SK-N-SH (cell line): ENCODE measurements at regions not wholly inside any gene's neighbourhood (a gene's known extent, or its start where the extent isn't known, plus 50 kb on each side); places are given as distances from the start of the nearest gene placed in this dataset.

Experiments
- CTCF ChIA-PET: fragments of 300-600, 350-600 bp; formaldehyde crosslinking; extraction: SDS; loops from one replicate; lab custom pipeline; 2021; lab: Yijun Ruan, JAX
- POLR2A ChIA-PET: fragments of 350-600 bp; sonication (Branson Sonifier 250); formaldehyde crosslinking; extraction: SDS; loops from one replicate; lab custom pipeline; 2020; ENCODE audit warnings: antibody characterized with exemption, inconsistent platforms; lab: Yijun Ruan, JAX
- DNase-seq: peaks from one replicate; pipeline ENCODE4 v3.0.0; 2012
- H2AFZ ChIP-seq: fragments of 200-600 bp; sonication (generic); 2 replicates; pipeline ENCODE4 v1.8.1; 2016; ENCODE audit warnings: antibody characterized with exemption, mild to moderate bottlenecking, low read depth
- H3F3A ChIP-seq: fragments of 200-600 bp; sonication (generic); replicated peaks from 2 replicates; pipeline ENCODE3; 2016; ENCODE audit warnings: antibody characterized with exemption, mild to moderate bottlenecking; ENCODE audit not compliant: insufficient read depth
- H3K27ac ChIP-seq, 2 experiments: fragments of 200-500 bp in 1 of 2; fragments of 200-600 bp in 1 of 2; sonication (Bioruptor generic) in 1 of 2; sonication (generic), shearing (Covaris generic) in 1 of 2; 2 replicates each; pipeline versions ENCODE4 v1.5.1 to v1.6.1; 2014 to 2016; ENCODE audit warnings: low read depth in 2 of 2, inconsistent platforms in 1 of 2, low read length in 1 of 2, mild to moderate bottlenecking in 1 of 2, mixed read lengths in 1 of 2
- H3K27me3 ChIP-seq: fragments of 200-600 bp; sonication (generic), shearing (Covaris generic); 2 replicates; pipeline ENCODE4 v1.6.1; 2016; ENCODE audit warnings: mixed run types; ENCODE audit not compliant: insufficient read depth
- H3K36me3 ChIP-seq, 2 experiments: fragments of 200-500 bp in 1 of 2; fragments of 200-600 bp in 1 of 2; sonication (Bioruptor generic) in 1 of 2; sonication (generic) in 1 of 2; replicated peaks in 1 of 2; 2 replicates each; pipeline versions ENCODE3 to v1.5.1; 2014 to 2016; ENCODE audit warnings: low read length in 1 of 2, mild to moderate bottlenecking in 1 of 2; ENCODE audit not compliant: insufficient read depth in 2 of 2, control insufficient read depth in 1 of 2
- H3K4me1 ChIP-seq, 2 experiments: fragments of 200-500 bp in 1 of 2; fragments of 200-600 bp in 1 of 2; sonication (Bioruptor generic) in 1 of 2; sonication (generic), shearing (Covaris generic) in 1 of 2; 2 replicates each; pipeline versions ENCODE4 v1.5.1 to v1.6.1; 2014 to 2016; ENCODE audit warnings: low read depth in 1 of 2, low read length in 1 of 2, mixed run types in 1 of 2; ENCODE audit not compliant: insufficient read depth in 2 of 2, control insufficient read depth in 1 of 2
- H3K4me2 ChIP-seq: fragments of 200-600 bp; sonication (generic), shearing (Covaris generic); 2 replicates; pipeline ENCODE4 v1.6.1; 2017; ENCODE audit warnings: mixed run types
- H3K4me3 ChIP-seq, 2 experiments: fragments of 200-500 bp in 1 of 2; fragments of 200-600 bp in 1 of 2; sonication (Bioruptor generic) in 1 of 2; sonication (generic), shearing (Covaris generic) in 1 of 2; 2 replicates each; pipeline versions ENCODE4 v1.5.1 to v1.8.1; 2014 to 2016; ENCODE audit warnings: low read depth in 2 of 2, inconsistent platforms in 1 of 2, low read length in 1 of 2, mild to moderate bottlenecking in 1 of 2, mixed read lengths in 1 of 2, moderate library complexity in 1 of 2
- H3K79me2 ChIP-seq: fragments of 200-600 bp; sonication (generic); 2 replicates; pipeline ENCODE4 v1.8.1; 2017; ENCODE audit warnings: mild to moderate bottlenecking; ENCODE audit not compliant: insufficient read depth
- H3K9ac ChIP-seq: fragments of 200-600 bp; sonication (generic); 2 replicates; pipeline ENCODE4 v1.6.1; 2017; ENCODE audit warnings: mixed run types
- H3K9me2 ChIP-seq: fragments of 200-600 bp; sonication (generic); 2 replicates; pipeline ENCODE4 v1.6.1; 2017; ENCODE audit warnings: mixed run types
- H3K9me3 ChIP-seq: fragments of 200-600 bp; sonication (generic); 2 replicates; pipeline ENCODE4 v1.6.1; 2017; ENCODE audit warnings: mixed run types, mild to moderate bottlenecking, moderate library complexity
- H4K20me1 ChIP-seq: fragments of 200-600 bp; sonication (generic); 2 replicates; pipeline ENCODE4 v1.6.1; 2017; ENCODE audit warnings: mild to moderate bottlenecking, mixed run types; ENCODE audit not compliant: insufficient read depth
- EP300 ChIP-seq, 2 experiments: IDR thresholded peaks; 2 replicates each; pipeline versions ENCODE4 v1.4.0 to v1.6.1; 2012; ENCODE audit warnings: borderline replicate concordance in 1 of 2, low read depth in 1 of 2, low read length in 1 of 2
- FOXM1 ChIP-seq: IDR thresholded peaks from 2 replicates; pipeline ENCODE4 v1.4.0; 2012; ENCODE audit warnings: low read depth, mild to moderate bottlenecking
- GATA2 ChIP-seq: sonication (generic); formaldehyde crosslinking; IDR thresholded peaks from 2 replicates; pipeline ENCODE4 v1.5.0; 2020; ENCODE audit warnings: mild to moderate bottlenecking, missing genetic modification reagents
- MEF2A ChIP-seq: IDR thresholded peaks from 2 replicates; pipeline ENCODE4 v1.4.0; 2012; ENCODE audit warnings: low read depth, borderline replicate concordance
- MXI1 ChIP-seq: IDR thresholded peaks from 2 replicates; pipeline ENCODE4 v1.6.1; 2012; ENCODE audit warnings: mild to moderate bottlenecking, low read depth, low read length, improper control_type of control experiment
- NFIC ChIP-seq: IDR thresholded peaks from 2 replicates; pipeline ENCODE4 v1.4.0; 2012; ENCODE audit warnings: borderline replicate concordance
- RCOR1 ChIP-seq: fragments of 150-350 bp; IDR thresholded peaks from 2 replicates; pipeline ENCODE4 v1.6.1; 2017; ENCODE audit warnings: antibody characterized with exemption, low read length
- SMC3 ChIP-seq: IDR thresholded peaks from 2 replicates; pipeline ENCODE4 v1.6.1; 2012; ENCODE audit warnings: low read depth, low read length, improper control_type of control experiment
- TF ChIP-seq, protein P1 (sequence below): fragments of 200-600 bp; sonication (generic); IDR thresholded peaks from 2 replicates; pipeline ENCODE4 v1.6.1; 2017; ENCODE audit warnings: antibody characterized with exemption, mild to moderate bottlenecking, moderate library complexity
- TF ChIP-seq, protein P2 (sequence below): IDR thresholded peaks from 2 replicates; pipeline ENCODE4 v1.4.0; 2012; ENCODE audit warnings: low read depth, borderline replicate concordance
- TF ChIP-seq, protein P3 (sequence below): IDR thresholded peaks from 2 replicates; pipeline ENCODE4 v1.6.1; 2012; ENCODE audit warnings: mild to moderate bottlenecking, low read depth, low read length, moderate library complexity

DNA sequence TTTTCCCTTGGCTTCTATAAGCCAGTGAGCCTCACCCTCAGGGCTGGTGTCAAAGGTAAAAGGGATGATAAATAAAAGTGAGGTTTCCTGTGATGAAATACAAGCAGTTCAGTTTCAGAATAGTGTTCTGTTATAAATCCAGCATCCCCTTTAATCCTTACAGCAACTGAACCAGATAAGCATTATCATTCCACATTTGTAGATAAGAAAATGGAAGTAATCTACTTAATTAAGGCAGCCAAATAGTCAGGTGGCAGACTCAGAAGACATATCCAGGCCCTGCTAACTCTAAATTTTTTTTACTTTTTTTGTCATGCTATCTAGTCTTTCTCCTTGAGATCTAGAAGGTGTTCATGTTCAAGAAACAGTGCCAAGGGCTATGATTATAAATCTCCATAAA, 99.4 kb upstream of the SOX21 start:
- CTCF ChIA-PET: interaction anchor here (1.3 kb wide), 1 partner anchor 9 kb away, joined by 3 read pairs; no protein-coding TSS in a partner anchor
- H3K4me3 ChIP-seq: no peak overlapping the region
- H3K4me1 ChIP-seq: no peaks in the 10 kb centered on the region; a peak in 1 of 4 replicates
- no peak overlapping the region for H3K9ac ChIP-seq
- POLR2A ChIA-PET: no interaction called here
- no peaks in the 10 kb centered on the region for H3K9me3 ChIP-seq
- H3K27ac ChIP-seq: no peak overlapping the region
- H2AFZ ChIP-seq: no peak overlapping the region
- H3K36me3 ChIP-seq: no peaks in the 10 kb centered on the region
- DNase-seq: peak; percentile 24
- H3K27me3 ChIP-seq: no peaks in the 10 kb centered on the region
- no peaks in the 10 kb centered on the region for H3K79me2 ChIP-seq
- H3F3A ChIP-seq: no peaks in the 10 kb centered on the region
- no peak overlapping the region for H3K4me2 ChIP-seq
- no peaks in the 10 kb centered on the region for H4K20me1 ChIP-seq
- H3K9me2 ChIP-seq: no peaks in the 10 kb centered on the region
- TF ChIP-seq NFIC: no peak
- TF ChIP-seq EP300 (IDR thresholded peaks at IDR 0.05; ENCODE audit: borderline replicate concordance in 1 of 2, low read depth in 1 of 2, low read length in 1 of 2): peak in 1 of 2 experiments; percentile 26; a peak in 1 of 4 replicates
- TF ChIP-seq SMC3: no peak
- TF ChIP-seq GATA2 (CRISPR knock-in tag): peak; percentile 87
- TF ChIP-seq MXI1: no peak
- TF ChIP-seq FOXM1: no peak
- TF ChIP-seq, protein P1, sequence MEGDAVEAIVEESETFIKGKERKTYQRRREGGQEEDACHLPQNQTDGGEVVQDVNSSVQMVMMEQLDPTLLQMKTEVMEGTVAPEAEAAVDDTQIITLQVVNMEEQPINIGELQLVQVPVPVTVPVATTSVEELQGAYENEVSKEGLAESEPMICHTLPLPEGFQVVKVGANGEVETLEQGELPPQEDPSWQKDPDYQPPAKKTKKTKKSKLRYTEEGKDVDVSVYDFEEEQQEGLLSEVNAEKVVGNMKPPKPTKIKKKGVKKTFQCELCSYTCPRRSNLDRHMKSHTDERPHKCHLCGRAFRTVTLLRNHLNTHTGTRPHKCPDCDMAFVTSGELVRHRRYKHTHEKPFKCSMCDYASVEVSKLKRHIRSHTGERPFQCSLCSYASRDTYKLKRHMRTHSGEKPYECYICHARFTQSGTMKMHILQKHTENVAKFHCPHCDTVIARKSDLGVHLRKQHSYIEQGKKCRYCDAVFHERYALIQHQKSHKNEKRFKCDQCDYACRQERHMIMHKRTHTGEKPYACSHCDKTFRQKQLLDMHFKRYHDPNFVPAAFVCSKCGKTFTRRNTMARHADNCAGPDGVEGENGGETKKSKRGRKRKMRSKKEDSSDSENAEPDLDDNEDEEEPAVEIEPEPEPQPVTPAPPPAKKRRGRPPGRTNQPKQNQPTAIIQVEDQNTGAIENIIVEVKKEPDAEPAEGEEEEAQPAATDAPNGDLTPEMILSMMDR: no peak
- peak; percentile 69 for TF ChIP-seq RCOR1
- TF ChIP-seq, protein P2, sequence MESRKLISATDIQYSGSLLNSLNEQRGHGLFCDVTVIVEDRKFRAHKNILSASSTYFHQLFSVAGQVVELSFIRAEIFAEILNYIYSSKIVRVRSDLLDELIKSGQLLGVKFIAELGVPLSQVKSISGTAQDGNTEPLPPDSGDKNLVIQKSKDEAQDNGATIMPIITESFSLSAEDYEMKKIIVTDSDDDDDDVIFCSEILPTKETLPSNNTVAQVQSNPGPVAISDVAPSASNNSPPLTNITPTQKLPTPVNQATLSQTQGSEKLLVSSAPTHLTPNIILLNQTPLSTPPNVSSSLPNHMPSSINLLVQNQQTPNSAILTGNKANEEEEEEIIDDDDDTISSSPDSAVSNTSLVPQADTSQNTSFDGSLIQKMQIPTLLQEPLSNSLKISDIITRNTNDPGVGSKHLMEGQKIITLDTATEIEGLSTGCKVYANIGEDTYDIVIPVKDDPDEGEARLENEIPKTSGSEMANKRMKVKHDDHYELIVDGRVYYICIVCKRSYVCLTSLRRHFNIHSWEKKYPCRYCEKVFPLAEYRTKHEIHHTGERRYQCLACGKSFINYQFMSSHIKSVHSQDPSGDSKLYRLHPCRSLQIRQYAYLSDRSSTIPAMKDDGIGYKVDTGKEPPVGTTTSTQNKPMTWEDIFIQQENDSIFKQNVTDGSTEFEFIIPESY: no peak
- TF ChIP-seq, protein P3, sequence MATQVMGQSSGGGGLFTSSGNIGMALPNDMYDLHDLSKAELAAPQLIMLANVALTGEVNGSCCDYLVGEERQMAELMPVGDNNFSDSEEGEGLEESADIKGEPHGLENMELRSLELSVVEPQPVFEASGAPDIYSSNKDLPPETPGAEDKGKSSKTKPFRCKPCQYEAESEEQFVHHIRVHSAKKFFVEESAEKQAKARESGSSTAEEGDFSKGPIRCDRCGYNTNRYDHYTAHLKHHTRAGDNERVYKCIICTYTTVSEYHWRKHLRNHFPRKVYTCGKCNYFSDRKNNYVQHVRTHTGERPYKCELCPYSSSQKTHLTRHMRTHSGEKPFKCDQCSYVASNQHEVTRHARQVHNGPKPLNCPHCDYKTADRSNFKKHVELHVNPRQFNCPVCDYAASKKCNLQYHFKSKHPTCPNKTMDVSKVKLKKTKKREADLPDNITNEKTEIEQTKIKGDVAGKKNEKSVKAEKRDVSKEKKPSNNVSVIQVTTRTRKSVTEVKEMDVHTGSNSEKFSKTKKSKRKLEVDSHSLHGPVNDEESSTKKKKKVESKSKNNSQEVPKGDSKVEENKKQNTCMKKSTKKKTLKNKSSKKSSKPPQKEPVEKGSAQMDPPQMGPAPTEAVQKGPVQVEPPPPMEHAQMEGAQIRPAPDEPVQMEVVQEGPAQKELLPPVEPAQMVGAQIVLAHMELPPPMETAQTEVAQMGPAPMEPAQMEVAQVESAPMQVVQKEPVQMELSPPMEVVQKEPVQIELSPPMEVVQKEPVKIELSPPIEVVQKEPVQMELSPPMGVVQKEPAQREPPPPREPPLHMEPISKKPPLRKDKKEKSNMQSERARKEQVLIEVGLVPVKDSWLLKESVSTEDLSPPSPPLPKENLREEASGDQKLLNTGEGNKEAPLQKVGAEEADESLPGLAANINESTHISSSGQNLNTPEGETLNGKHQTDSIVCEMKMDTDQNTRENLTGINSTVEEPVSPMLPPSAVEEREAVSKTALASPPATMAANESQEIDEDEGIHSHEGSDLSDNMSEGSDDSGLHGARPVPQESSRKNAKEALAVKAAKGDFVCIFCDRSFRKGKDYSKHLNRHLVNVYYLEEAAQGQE: no peak
- no peak for TF ChIP-seq MEF2A
- TF ChIP-seq, all 33 proteins: peak for 3
